ENCODE measurements at regions not wholly inside any gene's neighbourhood (a gene's known extent, or its start where the extent isn't known, plus 50 kb on each side); places are given as distances from the start of the nearest gene placed in this dataset.
A peak's percentile ranks its signal among the peaks of the same experiment; 100 is the strongest.

DNA sequence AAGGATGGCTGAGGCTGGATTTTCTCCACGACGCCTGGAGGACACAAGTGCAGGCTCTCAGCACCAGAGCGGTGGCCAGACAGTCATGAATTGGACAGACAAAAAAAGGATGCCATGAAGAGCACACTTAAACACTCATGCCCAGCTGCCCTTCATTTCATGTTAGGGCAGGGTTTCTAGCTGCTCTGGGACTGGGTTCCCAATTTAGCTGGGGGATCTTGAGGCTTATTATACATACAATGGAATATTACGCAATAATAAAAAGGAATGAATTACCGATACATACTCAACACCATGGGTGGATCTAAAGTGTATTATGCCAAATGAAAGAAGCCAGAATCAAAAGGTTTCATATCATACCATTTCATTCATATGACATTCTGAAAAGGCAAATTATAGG is 512.1 kb upstream of the LRRC4C start:
- Histone ChIP-seq H3K27me3 (ENCODE audit: insufficient read depth, poor library complexity, severe bottlenecking) (no peaks in the 10 kb centered on the region), H3K36me3 (ENCODE audit: low read depth) (no peaks in the 10 kb centered on the region), H3K4me3 (ENCODE audit: severe bottlenecking) (no peak overlapping the region), H3K27ac (ENCODE audit: poor library complexity, severe bottlenecking) (no peak overlapping the region), H3K4me1 (ENCODE audit: insufficient read depth, poor library complexity, severe bottlenecking) (no peaks in the 10 kb centered on the region), H3K9me3 (ENCODE audit: severe bottlenecking) (no peaks in the 10 kb centered on the region)
- TF ChIP-seq, protein P1, sequence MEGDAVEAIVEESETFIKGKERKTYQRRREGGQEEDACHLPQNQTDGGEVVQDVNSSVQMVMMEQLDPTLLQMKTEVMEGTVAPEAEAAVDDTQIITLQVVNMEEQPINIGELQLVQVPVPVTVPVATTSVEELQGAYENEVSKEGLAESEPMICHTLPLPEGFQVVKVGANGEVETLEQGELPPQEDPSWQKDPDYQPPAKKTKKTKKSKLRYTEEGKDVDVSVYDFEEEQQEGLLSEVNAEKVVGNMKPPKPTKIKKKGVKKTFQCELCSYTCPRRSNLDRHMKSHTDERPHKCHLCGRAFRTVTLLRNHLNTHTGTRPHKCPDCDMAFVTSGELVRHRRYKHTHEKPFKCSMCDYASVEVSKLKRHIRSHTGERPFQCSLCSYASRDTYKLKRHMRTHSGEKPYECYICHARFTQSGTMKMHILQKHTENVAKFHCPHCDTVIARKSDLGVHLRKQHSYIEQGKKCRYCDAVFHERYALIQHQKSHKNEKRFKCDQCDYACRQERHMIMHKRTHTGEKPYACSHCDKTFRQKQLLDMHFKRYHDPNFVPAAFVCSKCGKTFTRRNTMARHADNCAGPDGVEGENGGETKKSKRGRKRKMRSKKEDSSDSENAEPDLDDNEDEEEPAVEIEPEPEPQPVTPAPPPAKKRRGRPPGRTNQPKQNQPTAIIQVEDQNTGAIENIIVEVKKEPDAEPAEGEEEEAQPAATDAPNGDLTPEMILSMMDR (IDR thresholded peaks at IDR 0.05; ENCODE audit: poor library complexity, severe bottlenecking): no peak
- ATAC-seq (ENCODE audit: low read depth) (no peak), DNase-seq (ENCODE audit: low spot score) (no peak)

GRCh38 chr11:41978945-41979344 is 519.5 kb upstream of the LRRC4C start:
- TF ChIP-seq, protein P1 (IDR thresholded peaks at IDR 0.05; ENCODE audit: poor library complexity, severe bottlenecking): no peak
- Histone ChIP-seq H3K27ac (ENCODE audit: poor library complexity, severe bottlenecking) (peak overlapping the region; percentile 19), H3K36me3 (ENCODE audit: low read depth) (no peaks in the 10 kb centered on the region), H3K27me3 (ENCODE audit: insufficient read depth, poor library complexity, severe bottlenecking) (no peaks in the 10 kb centered on the region), H3K4me3 (ENCODE audit: severe bottlenecking) (no peak overlapping the region), H3K4me1 (ENCODE audit: insufficient read depth, poor library complexity, severe bottlenecking) (no peaks in the 10 kb centered on the region), H3K9me3 (ENCODE audit: severe bottlenecking) (peaks cover 3% of the 10 kb centered on the region)
- ATAC-seq (ENCODE audit: low read depth) (peak; percentile 40; the same call in 1 of the 3 replicates), DNase-seq (ENCODE audit: low spot score) (no peak)

DNA sequence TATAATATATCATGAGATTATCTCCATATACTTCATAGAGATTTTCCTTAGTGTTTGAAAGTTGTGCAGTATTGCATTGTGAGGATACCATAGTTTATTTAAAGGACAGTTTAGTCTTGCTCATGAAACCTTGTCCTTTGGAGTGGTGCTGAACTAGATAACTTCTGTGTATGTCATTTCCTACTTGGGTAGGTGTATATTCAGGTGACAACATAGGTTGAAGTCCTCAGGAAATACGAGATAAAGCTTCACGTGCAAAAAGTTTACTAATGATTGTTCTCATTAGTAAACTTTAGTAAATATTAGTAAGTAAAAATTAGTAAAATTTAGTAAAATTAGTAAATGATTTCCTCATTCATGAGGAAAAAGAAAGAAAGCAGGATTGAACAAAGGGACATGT is 521.3 kb upstream of the LRRC4C start:
- Histone ChIP-seq H3K4me3 (ENCODE audit: severe bottlenecking) (no peak overlapping the region), H3K27me3 (ENCODE audit: insufficient read depth, poor library complexity, severe bottlenecking) (no peaks in the 10 kb centered on the region), H3K4me1 (ENCODE audit: insufficient read depth, poor library complexity, severe bottlenecking) (no peaks in the 10 kb centered on the region), H3K36me3 (ENCODE audit: low read depth) (no peaks in the 10 kb centered on the region), H3K9me3 (ENCODE audit: severe bottlenecking) (peaks cover 3% of the 10 kb centered on the region), H3K27ac (ENCODE audit: poor library complexity, severe bottlenecking) (no peak overlapping the region)
- DNase-seq (ENCODE audit: low spot score) (no peak), ATAC-seq (ENCODE audit: low read depth) (no peak)
- TF ChIP-seq, protein P1 (IDR thresholded peaks at IDR 0.05; ENCODE audit: poor library complexity, severe bottlenecking): no peak

- DNase-seq (ENCODE audit: low spot score) (no peak), ATAC-seq (ENCODE audit: low read depth) (no peak)
- Histone ChIP-seq H3K27me3 (ENCODE audit: insufficient read depth, poor library complexity, severe bottlenecking) (no peaks in the 10 kb centered on the region), H3K36me3 (ENCODE audit: low read depth) (no peaks in the 10 kb centered on the region), H3K4me3 (ENCODE audit: severe bottlenecking) (no peak overlapping the region), H3K9me3 (ENCODE audit: severe bottlenecking) (peaks cover 3% of the 10 kb centered on the region), H3K4me1 (ENCODE audit: insufficient read depth, poor library complexity, severe bottlenecking) (no peaks in the 10 kb centered on the region), H3K27ac (ENCODE audit: poor library complexity, severe bottlenecking) (no peak overlapping the region)
- TF ChIP-seq, protein P1 (IDR thresholded peaks at IDR 0.05; ENCODE audit: poor library complexity, severe bottlenecking): no peak
These were observed 522.8 kb upstream of the LRRC4C start for GRCh38 chr11:41982276-41982675.

GRCh38 chr11:41982975-41983374 is 523.5 kb upstream of the LRRC4C start:
- TF ChIP-seq, protein P1 (IDR thresholded peaks at IDR 0.05; ENCODE audit: poor library complexity, severe bottlenecking): no peak
- DNase-seq (ENCODE audit: low spot score): no peak
- Histone ChIP-seq H3K4me1 (ENCODE audit: insufficient read depth, poor library complexity, severe bottlenecking) (no peaks in the 10 kb centered on the region), H3K27me3 (ENCODE audit: insufficient read depth, poor library complexity, severe bottlenecking) (no peaks in the 10 kb centered on the region), H3K36me3 (ENCODE audit: low read depth) (no peaks in the 10 kb centered on the region), H3K9me3 (ENCODE audit: severe bottlenecking) (peaks cover 3% of the 10 kb centered on the region), H3K27ac (ENCODE audit: poor library complexity, severe bottlenecking) (no peak overlapping the region), H3K4me3 (ENCODE audit: severe bottlenecking) (no peak overlapping the region)
- ATAC-seq (ENCODE audit: low read depth): no peak
